CD8-positive, alpha-beta memory T cell (primary cell): ENCODE measurements at regions not wholly inside any gene's neighbourhood (a gene's known extent, or its start where the extent isn't known, plus 50 kb on each side); places are given as distances from the start of the nearest gene placed in this dataset.

Experiments used
- CTCF ChIA-PET: fragments of 350-600 bp; sonication (Branson Sonifier 250); formaldehyde crosslinking; loops from one replicate; lab custom pipeline; 2021; ENCODE audit warnings: antibody characterized with exemption; lab: Charles Lee
- POLR2A ChIA-PET: fragments of 350-600 bp; sonication (Branson Sonifier 250); formaldehyde crosslinking; loops from one replicate; lab custom pipeline; 2021; ENCODE audit warnings: antibody characterized with exemption; lab: Charles Lee
- DNase-seq, 5 donors: peaks; one replicate each; pipeline versions ENCODE4 v3.0.0 to v3.0.0-alpha.2; 2020 to 2022; ENCODE audit warnings: mixed read lengths in 1 of 5
- H3K27ac ChIP-seq: one replicate; pipeline ENCODE4 v1.7.0; 2013; ENCODE audit warnings: low read depth, mild to moderate bottlenecking, low read length, moderate library complexity
- H3K27me3 ChIP-seq: 2 replicates; pipeline ENCODE4 v1.7.0; 2013; ENCODE audit warnings: low read length, mild to moderate bottlenecking; ENCODE audit not compliant: insufficient read depth, poor library complexity, severe bottlenecking
- H3K36me3 ChIP-seq: 2 replicates; pipeline ENCODE4 v1.7.0; 2013; ENCODE audit warnings: mild to moderate bottlenecking, low read length, moderate library complexity; ENCODE audit not compliant: insufficient read depth
- H3K4me1 ChIP-seq: 2 replicates; pipeline ENCODE4 v1.7.0; 2013; ENCODE audit warnings: mild to moderate bottlenecking, low read length, moderate library complexity; ENCODE audit not compliant: insufficient read depth
- H3K4me3 ChIP-seq: 2 replicates; pipeline ENCODE4 v1.7.0; 2013; ENCODE audit warnings: mild to moderate bottlenecking, low read length
- H3K9me3 ChIP-seq: 2 replicates; pipeline ENCODE4 v1.7.0; 2013; ENCODE audit warnings: mild to moderate bottlenecking, low read length
- H3K27ac Mint-ChIP-seq, 8 donors: one replicate each; pipeline ENCODE4 v1.8.0; 2020 to 2021; ENCODE audit warnings: mixed read lengths in 8 of 8, mild to moderate bottlenecking in 6 of 8, inconsistent platforms in 3 of 8, moderate library complexity in 3 of 8
- H3K27me3 Mint-ChIP-seq, 2 donors: one replicate each; pipeline ENCODE4 v1.8.0; 2020 to 2021; ENCODE audit warnings: mixed read lengths in 2 of 2, mild to moderate bottlenecking in 1 of 2, moderate library complexity in 1 of 2
- H3K36me3 Mint-ChIP-seq, 3 donors: one replicate each; pipeline ENCODE4 v1.8.0; 2020 to 2021; ENCODE audit warnings: mixed read lengths in 3 of 3, inconsistent platforms in 1 of 3, mild to moderate bottlenecking in 1 of 3
- H3K4me1 Mint-ChIP-seq, 3 donors: one replicate each; pipeline ENCODE4 v1.8.0; 2020 to 2021; ENCODE audit warnings: mixed read lengths in 3 of 3, inconsistent platforms in 1 of 3, mild to moderate bottlenecking in 1 of 3
- H3K4me3 Mint-ChIP-seq, 7 donors: one replicate each; pipeline ENCODE4 v1.8.0; 2020 to 2021; ENCODE audit warnings: mixed read lengths in 7 of 7, mild to moderate bottlenecking in 6 of 7, moderate library complexity in 4 of 7, inconsistent platforms in 2 of 7
- H3K9me3 Mint-ChIP-seq, 5 donors: one replicate each; pipeline ENCODE4 v1.8.0; 2020 to 2022; ENCODE audit warnings: mixed read lengths in 5 of 5, mild to moderate bottlenecking in 3 of 5, moderate library complexity in 2 of 5, inconsistent platforms in 1 of 5

- DNase-seq: no peak
- no peak overlapping the region for H3K27ac ChIP-seq
- peaks cover 9% of the 10 kb centered on the region for H3K9me3 ChIP-seq
- ChIA-PET CTCF (no interaction called here), POLR2A (no interaction called here)
- H3K27ac Mint-ChIP-seq: no peak overlapping the region
- no peaks in the 10 kb centered on the region for H3K36me3 ChIP-seq
- no peak overlapping the region for H3K4me3 ChIP-seq
- H3K9me3 Mint-ChIP-seq: peaks cover 0 to 15% (median 8%) of the 10 kb centered on the region in 5 donors
- no peak overlapping the region for H3K4me3 Mint-ChIP-seq
- H3K27me3 ChIP-seq: no peaks in the 10 kb centered on the region
- H3K36me3 Mint-ChIP-seq: no peaks in the 10 kb centered on the region
- H3K27me3 Mint-ChIP-seq: peaks cover under 1 to 5% of the 10 kb centered on the region in 2 donors
- H3K4me1 Mint-ChIP-seq: no peaks in the 10 kb centered on the region
- no peaks in the 10 kb centered on the region for H3K4me1 ChIP-seq
Observed at GRCh38 chr17:62178579-62178978, 113.5 kb upstream of the MED13 start.

DNA sequence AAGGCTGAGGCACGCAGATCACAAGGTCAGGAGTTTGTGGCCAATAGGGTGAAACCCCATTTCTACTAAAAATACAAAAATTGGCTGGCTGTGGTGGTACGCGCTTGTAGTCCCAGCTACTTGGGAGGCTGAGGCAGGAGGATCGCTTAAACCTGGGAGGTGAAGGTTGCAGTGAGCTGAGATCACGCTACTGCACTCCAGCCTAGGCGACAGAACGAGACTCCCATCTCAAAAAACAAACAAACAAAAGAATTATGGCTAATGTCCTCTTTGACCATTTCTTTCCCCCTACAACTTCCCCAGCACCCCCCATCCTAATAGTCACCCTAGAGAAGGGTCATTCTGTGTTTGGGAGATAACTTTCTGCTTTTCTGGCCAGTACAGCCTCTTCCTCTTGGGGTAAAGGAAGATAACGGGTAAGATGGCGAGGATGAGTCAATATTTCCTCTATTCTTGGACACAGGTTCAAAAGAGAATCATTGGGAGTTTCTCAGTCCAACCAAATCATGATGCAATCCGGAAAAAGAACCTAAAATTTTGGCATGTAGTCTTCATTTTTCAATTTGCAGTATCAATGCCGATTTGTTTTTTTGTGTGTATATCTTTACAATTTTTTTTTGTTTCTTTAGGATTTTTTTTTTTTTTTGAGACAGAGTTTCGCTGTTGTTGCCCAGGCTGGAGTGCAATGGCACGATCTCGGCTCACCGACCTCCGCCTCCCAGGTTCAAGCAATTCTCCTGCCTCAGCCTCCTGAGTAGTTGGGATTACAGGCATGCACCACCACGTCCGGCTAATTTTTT is 107.6 kb upstream of the MED13 start:
- no peaks in the 10 kb centered on the region for H3K4me1 ChIP-seq
- H3K36me3 Mint-ChIP-seq: no peaks in the 10 kb centered on the region
- H3K9me3 Mint-ChIP-seq: no peaks in the 10 kb centered on the region
- peaks cover 7 to 17% of the 10 kb centered on the region in 2 donors for H3K27me3 Mint-ChIP-seq
- H3K27ac ChIP-seq: peak overlapping the region; percentile 64
- no peaks in the 10 kb centered on the region for H3K36me3 ChIP-seq
- no peak overlapping the region for H3K4me3 Mint-ChIP-seq
- ChIA-PET CTCF (no interaction called here), POLR2A (no interaction called here)
- no peaks in the 10 kb centered on the region for H3K4me1 Mint-ChIP-seq
- H3K9me3 ChIP-seq: no peaks in the 10 kb centered on the region
- no peaks in the 10 kb centered on the region for H3K27me3 ChIP-seq
- H3K4me3 ChIP-seq: no peak overlapping the region
- no peak for DNase-seq
- no peak overlapping the region for H3K27ac Mint-ChIP-seq

- Mint-ChIP-seq H3K4me1 (peaks cover 0 to 10% (median 3%) of the 10 kb centered on the region in 3 donors), H3K4me3 (no peak overlapping the region), H3K9me3 (no peaks in the 10 kb centered on the region), H3K36me3 (no peaks in the 10 kb centered on the region), H3K27ac (no peak overlapping the region), H3K27me3 (peaks cover 2 to 13% of the 10 kb centered on the region in 2 donors)
- Histone ChIP-seq H3K4me1 (peaks cover 9% of the 10 kb centered on the region), H3K36me3 (no peaks in the 10 kb centered on the region), H3K27ac (no peak overlapping the region), H3K27me3 (no peaks in the 10 kb centered on the region), H3K9me3 (no peaks in the 10 kb centered on the region), H3K4me3 (no peak overlapping the region)
- ChIA-PET POLR2A (no interaction called here), CTCF (no interaction called here)
- DNase-seq: no peak
Observed at GRCh38 chr17:62167076-62167475, 102.0 kb upstream of the MED13 start.

GRCh38 chr17:62164747-62165722 is 100.0 kb upstream of the MED13 start:
- Mint-ChIP-seq H3K9me3 (no peaks in the 10 kb centered on the region), H3K4me1 (peaks cover 0 to 10% (median 3%) of the 10 kb centered on the region in 3 donors), H3K4me3 (peak overlapping the region in 1 of 7 donors; percentile 30), H3K27ac (peak overlapping the region in 2 of 8 donors; percentile 1 to 20), H3K27me3 (peaks cover 2 to 8% of the 10 kb centered on the region in 2 donors), H3K36me3 (no peaks in the 10 kb centered on the region)
- DNase-seq: no peak
- Histone ChIP-seq H3K27ac (no peak overlapping the region), H3K4me3 (no peak overlapping the region), H3K36me3 (no peaks in the 10 kb centered on the region), H3K4me1 (peaks cover 9% of the 10 kb centered on the region), H3K27me3 (no peaks in the 10 kb centered on the region), H3K9me3 (no peaks in the 10 kb centered on the region)
- CTCF ChIA-PET: no interaction called here
- POLR2A ChIA-PET: no interaction called here

GRCh38 chr17:62163847-62164246 is 98.8 kb upstream of the MED13 start:
- Mint-ChIP-seq H3K9me3 (no peaks in the 10 kb centered on the region), H3K27ac (no peak overlapping the region), H3K36me3 (no peaks in the 10 kb centered on the region), H3K4me3 (no peak overlapping the region), H3K27me3 (peaks cover 0 to 11% of the 10 kb centered on the region in 2 donors), H3K4me1 (peaks cover 0 to 10% (median 3%) of the 10 kb centered on the region in 3 donors)
- POLR2A ChIA-PET: no interaction called here
- no peak for DNase-seq
- no peak overlapping the region for H3K27ac ChIP-seq
- no peaks in the 10 kb centered on the region for H3K27me3 ChIP-seq
- peaks cover 9% of the 10 kb centered on the region for H3K4me1 ChIP-seq
- no peak overlapping the region for H3K4me3 ChIP-seq
- no peaks in the 10 kb centered on the region for H3K36me3 ChIP-seq
- CTCF ChIA-PET: no interaction called here
- H3K9me3 ChIP-seq: no peaks in the 10 kb centered on the region

- POLR2A ChIA-PET: no interaction called here
- peaks cover 0 to 10% (median 3%) of the 10 kb centered on the region in 3 donors for H3K4me1 Mint-ChIP-seq
Observed at GRCh38 chr17:62162898-62163297, 97.8 kb upstream of the MED13 start.

GRCh38 chr17:62161405-62162148 is 96.5 kb upstream of the MED13 start:
- Histone ChIP-seq H3K36me3 (no peaks in the 10 kb centered on the region), H3K4me3 (no peak overlapping the region), H3K27me3 (no peaks in the 10 kb centered on the region), H3K27ac (no peak overlapping the region), H3K9me3 (no peaks in the 10 kb centered on the region), H3K4me1 (peaks cover 9% of the 10 kb centered on the region)
- Mint-ChIP-seq H3K36me3 (peaks cover 0 to 2% (median 2%) of the 10 kb centered on the region in 3 donors), H3K4me3 (no peak overlapping the region), H3K27me3 (peaks cover 0 to 12% of the 10 kb centered on the region in 2 donors), H3K9me3 (no peaks in the 10 kb centered on the region), H3K4me1 (peaks cover 0 to 10% (median 3%) of the 10 kb centered on the region in 3 donors), H3K27ac (no peak overlapping the region)
- ChIA-PET POLR2A (no interaction called here), CTCF (no interaction called here)
- DNase-seq: no peak

More at GRCh38 chr17:62162898-62163297, 97.8 kb upstream of the MED13 start:
- Mint-ChIP-seq H3K36me3 (no peaks in the 10 kb centered on the region), H3K9me3 (no peaks in the 10 kb centered on the region), H3K27me3 (peaks cover 0 to 8% of the 10 kb centered on the region in 2 donors), H3K27ac (no peak overlapping the region), H3K4me3 (no peak overlapping the region)
- CTCF ChIA-PET: no interaction called here
- Histone ChIP-seq H3K9me3 (no peaks in the 10 kb centered on the region), H3K4me1 (peaks cover 9% of the 10 kb centered on the region), H3K4me3 (no peak overlapping the region), H3K36me3 (no peaks in the 10 kb centered on the region), H3K27ac (no peak overlapping the region), H3K27me3 (no peaks in the 10 kb centered on the region)
- DNase-seq: no peak
